ENCODE measurements at regions not wholly inside any gene's neighbourhood (a gene's known extent, or its start where the extent isn't known, plus 50 kb on each side); places are given as distances from the start of the nearest gene placed in this dataset.

DNA sequence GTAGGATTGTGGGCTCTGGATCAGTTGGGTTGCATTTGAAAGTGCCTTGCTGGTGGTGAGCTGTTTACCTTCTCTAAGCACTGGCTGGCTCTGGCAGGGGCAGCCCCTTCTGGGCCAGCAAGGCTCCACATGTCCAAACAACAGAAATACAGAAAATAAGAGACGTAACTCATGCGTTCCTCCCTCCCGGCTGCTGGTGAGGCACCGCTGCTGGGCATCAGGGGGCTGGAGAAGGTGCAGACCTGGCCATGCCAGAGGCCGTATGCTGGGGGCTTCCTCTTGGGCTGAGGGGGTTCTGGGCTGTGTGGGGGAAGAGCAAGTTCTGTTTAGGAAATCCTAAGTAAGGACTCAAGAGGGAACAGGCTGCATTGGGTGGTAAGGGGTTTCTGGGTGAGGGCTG, 140.6 kb downstream of the URI1 start:
- no peak for TF ChIP-seq POLR2AphosphoS2 (conservative IDR thresholded peaks at IDR 0.05; ENCODE audit: low read length)
- no peak for TF ChIP-seq HOXA7 (CRISPR knock-in tag; IDR thresholded peaks at IDR 0.05)
- TF ChIP-seq ZFP36 (IDR thresholded peaks at IDR 0.05; ENCODE audit: borderline replicate concordance, partially characterized antibody), result no peak
- no peak for TF ChIP-seq NR3C1 (IDR thresholded peaks at IDR 0.05)
- TF ChIP-seq CHD4 (IDR thresholded peaks at IDR 0.05; ENCODE audit: borderline replicate concordance), result no peak
- no peak for TF ChIP-seq HES2 (IDR thresholded peaks at IDR 0.05)
- no peak for TF ChIP-seq HOXB5 (CRISPR knock-in tag; IDR thresholded peaks at IDR 0.05)
- no peak for TF ChIP-seq BHLHE40 (IDR thresholded peaks at IDR 0.05; ENCODE audit: low read depth, low read length)
- no peak for TF ChIP-seq MAZ (IDR thresholded peaks at IDR 0.05; ENCODE audit: borderline replicate concordance, low read depth, low read length)
- no peak for TF ChIP-seq RAD21 (conservative IDR thresholded peaks at IDR 0.05 in 1 of 2, IDR thresholded peaks at IDR 0.05 in 1 of 2)
- TF ChIP-seq EHF (CRISPR knock-in tag; IDR thresholded peaks at IDR 0.05), result no peak
- TF ChIP-seq SMC3 (IDR thresholded peaks at IDR 0.05), result no peak
- peaks cover 7% of the 10 kb centered on the region; the same call in 2 of the 3 replicates for H3K9me3 ChIP-seq
- ChIA-PET POLR2A (no interaction called here), CTCF (interaction anchor here (0.5 to 1.4 kb wide), 3 partner anchors 54 to 566 kb away, joined by 3 to 4 read pairs (median 4); no protein-coding TSS in a partner anchor)
- H3K4me2 ChIP-seq, result no peak overlapping the region
- 78% methylated on average over 5 of the region's 5 CpGs for WGBS (ENCODE audit: missing lambda C conversion rate)
- no peak overlapping the region for H3K4me3 ChIP-seq
- no peak overlapping the region for H3K27ac ChIP-seq
- no peaks in the 10 kb centered on the region for H3K4me1 ChIP-seq
- FAIRE-seq (no peak), DNase-seq (ENCODE audit: low read depth in 1 of 2, low spot score in 1 of 2) (no peak), ATAC-seq (no peak)

DNA sequence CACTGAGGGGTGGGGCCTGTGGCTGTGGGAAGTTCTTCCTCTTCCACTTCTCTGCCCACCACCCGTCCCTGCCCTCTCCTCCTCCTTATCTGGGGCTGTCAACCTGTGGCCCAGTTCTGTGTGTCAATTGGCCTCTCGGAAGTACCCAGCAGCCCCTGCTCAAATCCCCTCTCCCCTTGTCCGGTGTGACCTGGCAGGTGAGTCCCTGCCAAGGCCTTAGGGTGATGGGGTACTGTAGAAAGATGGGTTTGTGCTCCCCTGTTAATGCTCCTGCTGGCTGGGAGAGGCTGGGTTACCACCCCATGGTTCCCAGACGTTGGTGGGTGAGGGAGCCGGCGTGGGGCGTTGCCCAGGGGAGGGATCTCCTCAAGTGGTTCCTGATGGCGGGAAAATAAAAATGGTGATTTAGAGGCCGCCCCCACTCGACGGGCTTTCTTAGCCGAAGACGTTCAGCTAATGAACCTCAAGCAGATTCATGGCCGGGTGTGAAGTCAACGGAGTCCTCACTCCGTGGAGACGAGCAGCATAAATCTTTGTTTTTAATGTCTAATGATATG, 141.2 kb downstream of the URI1 start:
- POLR2A ChIA-PET, result no interaction called here
- Histone ChIP-seq H3K4me1 (no peaks in the 10 kb centered on the region), H3K27ac (no peak overlapping the region), H3K9me3 (peaks cover 7% of the 10 kb centered on the region; the same call in 2 of the 3 replicates), H3K4me3 (no peak overlapping the region), H3K4me2 (no peak overlapping the region)
- DNase-seq (ENCODE audit: low read depth in 1 of 2, low spot score in 1 of 2) (no peak), ATAC-seq (no peak), FAIRE-seq (no peak)
- CTCF ChIA-PET, result interaction anchor here (0.5 to 1.1 kb wide), 3 partner anchors 17 to 566 kb away, joined by 3 to 4 read pairs (median 3); no protein-coding TSS in a partner anchor
- no peak for TF ChIP-seq HOXB5 (CRISPR knock-in tag; IDR thresholded peaks at IDR 0.05)
- TF ChIP-seq HDAC2 (IDR thresholded peaks at IDR 0.05), result no peak
- TF ChIP-seq FOXS1 (CRISPR knock-in tag; IDR thresholded peaks at IDR 0.05), result no peak
- TF ChIP-seq NR3C1 (IDR thresholded peaks at IDR 0.05), result no peak
- no peak for TF ChIP-seq SREBF2 (IDR thresholded peaks at IDR 0.05)
- TF ChIP-seq POLR2A (IDR thresholded peaks at IDR 0.05; ENCODE audit: low read length), result no peak
- no peak for TF ChIP-seq ZFP36 (IDR thresholded peaks at IDR 0.05; ENCODE audit: borderline replicate concordance, partially characterized antibody)
- no peak for TF ChIP-seq HMGXB4 (CRISPR knock-in tag; IDR thresholded peaks at IDR 0.05; ENCODE audit: borderline replicate concordance)
- TF ChIP-seq HEYL (CRISPR knock-in tag; IDR thresholded peaks at IDR 0.05), result no peak
- no peak for TF ChIP-seq NFE2L2 (conservative IDR thresholded peaks at IDR 0.05; ENCODE audit: low read length)
- TF ChIP-seq CBX8 (IDR thresholded peaks at IDR 0.05), result no peak
- TF ChIP-seq, protein P1, sequence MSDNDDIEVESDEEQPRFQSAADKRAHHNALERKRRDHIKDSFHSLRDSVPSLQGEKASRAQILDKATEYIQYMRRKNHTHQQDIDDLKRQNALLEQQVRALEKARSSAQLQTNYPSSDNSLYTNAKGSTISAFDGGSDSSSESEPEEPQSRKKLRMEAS (IDR thresholded peaks at IDR 0.05), result no peak
- TF ChIP-seq JUN (IDR thresholded peaks at IDR 0.05), result no peak
- TF ChIP-seq MYC (IDR thresholded peaks at IDR 0.05; ENCODE audit: borderline replicate concordance, low read length), result no peak
- TF ChIP-seq CHD2 (IDR thresholded peaks at IDR 0.05; ENCODE audit: low read length, partially characterized antibody), result no peak
- TF ChIP-seq KDM5A (IDR thresholded peaks at IDR 0.05), result no peak
- TF ChIP-seq, protein P2, sequence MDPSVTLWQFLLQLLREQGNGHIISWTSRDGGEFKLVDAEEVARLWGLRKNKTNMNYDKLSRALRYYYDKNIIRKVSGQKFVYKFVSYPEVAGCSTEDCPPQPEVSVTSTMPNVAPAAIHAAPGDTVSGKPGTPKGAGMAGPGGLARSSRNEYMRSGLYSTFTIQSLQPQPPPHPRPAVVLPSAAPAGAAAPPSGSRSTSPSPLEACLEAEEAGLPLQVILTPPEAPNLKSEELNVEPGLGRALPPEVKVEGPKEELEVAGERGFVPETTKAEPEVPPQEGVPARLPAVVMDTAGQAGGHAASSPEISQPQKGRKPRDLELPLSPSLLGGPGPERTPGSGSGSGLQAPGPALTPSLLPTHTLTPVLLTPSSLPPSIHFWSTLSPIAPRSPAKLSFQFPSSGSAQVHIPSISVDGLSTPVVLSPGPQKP (IDR thresholded peaks at IDR 0.05; ENCODE audit: low read depth, low read length), result no peak
- TF ChIP-seq RCOR1 (IDR thresholded peaks at IDR 0.05; ENCODE audit: low read depth, low read length), result no peak
- TF ChIP-seq PBX3 (IDR thresholded peaks at IDR 0.05), result no peak
- TF ChIP-seq TP53 (CRISPR knock-in tag; IDR thresholded peaks at IDR 0.05), result no peak
- WGBS (ENCODE audit: missing lambda C conversion rate), result 53% methylated on average over 17 of the region's 17 CpGs

Data from A549 (cell line).